HG03432 (cell line): ENCODE measurements at regions not wholly inside any gene's neighbourhood (a gene's known extent, or its start where the extent isn't known, plus 50 kb on each side); places are given as distances from the start of the nearest gene placed in this dataset.
A peak's percentile ranks its signal among the peaks of the same experiment; 100 is the strongest.

Experiments
- ATAC-seq: cut with Tn5 transposase; IDR thresholded peaks from one replicate; pipeline ENCODE4 v1.9.1; 2021; ENCODE audit warnings: mild to moderate bottlenecking, moderate library complexity; ENCODE audit not compliant: unreplicated experiment

DNA sequence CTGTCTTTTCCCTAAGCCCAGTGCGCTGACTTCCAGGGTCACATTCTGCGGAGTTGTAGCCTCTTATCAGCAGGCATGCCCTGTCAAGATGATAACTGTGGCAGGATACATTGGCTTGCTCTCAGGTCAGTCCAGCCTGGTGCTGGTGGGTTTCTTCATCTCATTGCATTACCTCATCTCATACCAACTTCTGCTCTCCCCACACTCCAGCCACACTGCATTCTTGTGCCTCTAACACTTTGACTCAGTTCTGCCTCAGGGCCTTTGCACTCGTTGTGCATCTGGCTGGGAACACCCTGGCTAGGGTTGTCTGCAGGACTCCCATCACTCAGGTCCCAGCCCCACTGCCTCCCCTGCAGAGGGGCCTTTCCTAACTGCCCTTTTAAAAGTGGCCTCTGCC is 110.3 kb upstream of the BACH2 start:
- ATAC-seq = no peak

- no peak for ATAC-seq
Observed at GRCh38 chr6:90406142-90406794, 109.6 kb upstream of the BACH2 start.

DNA sequence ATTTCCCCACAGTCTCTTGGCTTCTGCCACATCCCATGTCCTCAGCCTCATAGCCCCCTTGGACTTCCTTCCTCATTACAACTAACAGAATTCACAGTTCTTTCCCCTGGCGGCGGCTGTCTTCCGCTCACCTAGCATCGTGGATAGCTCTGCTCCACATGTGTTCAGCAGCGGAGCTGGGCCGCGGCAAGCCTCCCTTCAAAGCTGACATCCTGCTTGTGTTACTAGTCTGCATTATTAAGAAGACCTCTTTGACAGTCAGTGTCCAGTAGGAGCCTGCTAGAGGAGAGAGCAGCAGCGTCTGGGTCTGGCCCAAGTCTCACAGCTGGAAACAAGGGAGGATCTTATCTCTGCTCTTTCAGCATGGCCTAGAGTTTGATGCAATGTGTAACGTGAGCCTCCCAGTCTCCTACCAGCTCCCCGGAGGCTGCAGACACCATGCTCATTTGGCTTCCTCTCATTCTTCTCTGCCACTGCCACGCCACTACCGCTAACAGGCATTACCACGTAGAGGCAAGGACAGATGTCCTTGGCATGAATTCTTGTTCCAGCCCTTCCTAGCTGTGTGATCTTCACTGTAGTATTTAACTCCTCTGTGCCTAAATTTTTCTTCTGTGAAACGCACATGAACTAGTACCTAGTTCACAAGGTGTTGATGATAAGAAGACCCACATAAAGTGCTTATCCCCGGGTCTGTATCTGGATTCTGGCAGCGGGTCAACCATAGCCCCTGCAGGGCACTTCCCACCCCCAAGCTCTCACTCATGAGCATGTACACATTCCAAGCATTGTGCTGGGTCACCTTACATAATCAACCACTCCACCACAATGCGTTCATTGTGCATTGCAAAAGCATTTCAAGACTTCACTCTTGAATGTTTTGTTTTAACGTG is 107.1 kb upstream of the BACH2 start:
- ATAC-seq = no peak

- ATAC-seq = no peak
Observed at GRCh38 chr6:90402831-90403192, 106.2 kb upstream of the BACH2 start.

DNA sequence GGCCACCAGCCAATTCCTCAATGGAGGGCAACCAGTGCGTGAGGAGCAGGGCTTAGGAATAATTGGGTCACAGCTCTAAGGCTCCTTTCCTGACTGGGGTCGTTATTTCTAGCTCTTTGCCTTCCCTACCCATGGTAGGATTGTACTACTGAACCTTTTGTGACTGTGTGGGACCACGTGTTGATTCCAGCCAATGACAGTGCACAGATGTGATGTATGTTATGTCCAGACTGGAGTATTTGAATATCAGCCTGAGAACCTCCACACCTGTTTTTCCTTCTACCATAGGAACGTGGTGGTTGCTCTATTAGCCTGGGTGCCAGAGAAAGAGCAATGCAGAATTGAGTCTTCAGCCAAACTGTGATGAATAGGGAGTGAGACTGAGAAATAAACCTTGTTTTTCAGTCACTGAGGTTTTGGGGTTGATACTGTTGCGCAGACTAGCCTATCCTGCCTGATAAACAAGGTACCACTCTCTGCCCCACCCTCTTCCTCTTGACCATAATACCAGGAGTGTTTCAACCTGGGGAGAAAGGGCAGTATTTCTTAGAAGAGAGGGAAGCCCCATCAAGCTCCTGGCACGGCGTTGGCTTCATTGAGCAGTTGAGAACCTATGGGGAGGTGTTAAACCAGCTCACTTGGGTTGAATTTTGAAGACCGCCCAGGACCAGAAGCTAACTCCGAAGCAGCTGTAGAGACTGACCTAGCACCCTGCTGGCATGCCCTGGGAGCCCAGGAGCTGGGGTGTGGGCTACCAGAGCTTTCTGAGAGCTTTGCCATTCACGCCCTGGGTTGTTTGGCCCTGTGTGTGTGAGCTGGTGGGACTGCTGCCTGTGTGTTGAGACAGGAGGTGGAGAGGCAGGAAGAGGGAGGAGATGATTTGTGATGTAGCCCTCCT is 105.5 kb upstream of the BACH2 start:
- ATAC-seq = no peak

DNA sequence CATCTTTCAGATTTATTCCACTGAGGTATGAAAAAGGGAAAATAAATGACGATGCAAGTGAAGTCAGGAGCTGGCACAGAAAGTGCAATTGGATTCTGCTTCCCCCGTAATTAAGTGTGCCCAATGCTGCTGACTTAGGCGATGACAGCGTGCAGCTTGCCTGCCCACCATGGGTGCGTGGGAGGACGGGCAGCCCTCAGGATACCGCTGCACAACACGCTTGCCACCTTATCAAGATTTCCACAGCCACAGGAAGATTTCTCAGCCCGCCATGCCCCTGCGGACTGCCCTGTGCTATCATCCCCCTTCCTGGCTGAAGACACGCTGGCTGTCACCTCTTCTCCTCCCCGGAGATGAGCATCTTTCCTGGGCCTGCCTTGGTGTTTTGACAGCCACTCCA is 103.3 kb upstream of the BACH2 start:
- ATAC-seq = no peak

DNA sequence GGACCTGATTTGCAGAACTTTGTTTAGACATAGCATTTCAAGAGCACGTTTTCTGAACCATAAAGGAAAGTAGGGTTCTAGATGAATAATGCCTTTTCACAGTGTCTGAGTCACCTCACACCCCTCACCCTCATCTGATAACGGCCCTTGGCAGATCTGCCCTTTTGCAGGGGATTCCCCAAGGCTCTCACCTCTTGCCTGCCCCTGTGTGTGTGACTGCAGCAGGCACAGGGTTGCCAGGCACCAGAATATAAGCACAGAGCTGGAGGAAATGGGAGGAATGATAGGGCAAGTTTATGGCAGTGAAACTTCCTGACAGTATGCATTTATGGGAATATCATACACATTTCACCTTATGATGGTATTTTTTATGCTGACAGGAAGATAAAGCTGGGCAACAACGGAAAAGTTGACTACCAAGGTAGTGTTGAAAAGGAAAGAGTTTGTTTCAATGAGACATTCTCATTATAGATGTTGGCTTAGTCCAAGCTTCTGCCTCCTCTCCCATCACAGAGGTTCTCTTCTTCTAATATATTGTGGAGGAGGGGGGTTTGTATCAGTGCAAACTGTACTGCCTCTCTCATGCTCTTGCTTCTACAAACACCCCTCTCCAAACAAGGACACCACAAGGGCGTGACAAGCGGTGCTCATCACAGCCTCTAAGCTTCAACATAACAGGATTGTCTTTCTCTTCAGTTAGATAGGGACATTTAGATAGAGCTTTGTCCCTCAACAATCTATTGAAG is 101.5 kb upstream of the BACH2 start:
- peak; percentile 78 for ATAC-seq

DNA sequence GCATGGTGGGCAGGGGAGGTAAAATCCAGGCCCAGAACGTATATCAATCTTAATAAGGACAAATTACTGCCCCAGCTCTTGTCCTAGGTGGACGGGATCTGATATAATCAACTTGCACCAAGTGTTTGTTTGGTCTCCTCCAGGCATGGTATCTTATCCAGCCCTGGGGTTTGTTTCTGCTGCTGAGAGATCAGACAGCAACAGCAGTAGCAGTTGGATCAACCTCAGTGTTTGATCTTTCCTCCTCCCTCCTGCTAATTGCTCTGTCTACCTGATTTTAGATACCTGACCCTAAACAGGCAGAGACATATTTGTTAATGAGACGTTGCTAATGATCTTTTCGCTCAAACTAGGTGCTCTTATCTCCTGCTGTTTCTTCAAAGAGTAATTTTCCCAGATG is 100.4 kb upstream of the BACH2 start:
- ATAC-seq = no peak

GRCh38 chr6:90393232-90393884 is 96.7 kb upstream of the BACH2 start:
- peak; percentile 54 for ATAC-seq

- no peak for ATAC-seq
Observed at GRCh38 chr6:90390379-90390778, 93.7 kb upstream of the BACH2 start.

GRCh38 chr6:90388395-90388794 is 91.8 kb upstream of the BACH2 start:
- ATAC-seq = no peak

- no peak for ATAC-seq
Observed at GRCh38 chr6:90387826-90388225, 91.2 kb upstream of the BACH2 start.

DNA sequence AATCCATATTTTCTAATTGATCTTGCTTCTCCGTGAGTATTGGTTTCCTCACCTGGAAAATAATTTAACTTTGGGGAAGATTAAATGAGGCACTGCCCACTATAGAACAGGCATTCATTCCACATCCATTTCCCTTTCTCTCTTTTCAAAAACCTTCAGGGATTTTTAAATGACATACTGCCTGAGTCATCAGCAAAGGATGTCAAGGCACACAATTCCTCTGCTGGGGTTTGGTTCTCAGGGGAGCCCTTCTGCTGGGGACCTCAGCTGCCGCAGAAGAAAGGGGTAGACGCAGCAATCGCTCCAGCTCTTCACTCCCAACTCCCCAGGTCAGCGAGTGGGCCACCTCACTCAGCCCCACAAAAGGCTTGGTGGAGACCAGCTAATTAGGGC is 90.7 kb upstream of the BACH2 start:
- ATAC-seq = no peak

DNA sequence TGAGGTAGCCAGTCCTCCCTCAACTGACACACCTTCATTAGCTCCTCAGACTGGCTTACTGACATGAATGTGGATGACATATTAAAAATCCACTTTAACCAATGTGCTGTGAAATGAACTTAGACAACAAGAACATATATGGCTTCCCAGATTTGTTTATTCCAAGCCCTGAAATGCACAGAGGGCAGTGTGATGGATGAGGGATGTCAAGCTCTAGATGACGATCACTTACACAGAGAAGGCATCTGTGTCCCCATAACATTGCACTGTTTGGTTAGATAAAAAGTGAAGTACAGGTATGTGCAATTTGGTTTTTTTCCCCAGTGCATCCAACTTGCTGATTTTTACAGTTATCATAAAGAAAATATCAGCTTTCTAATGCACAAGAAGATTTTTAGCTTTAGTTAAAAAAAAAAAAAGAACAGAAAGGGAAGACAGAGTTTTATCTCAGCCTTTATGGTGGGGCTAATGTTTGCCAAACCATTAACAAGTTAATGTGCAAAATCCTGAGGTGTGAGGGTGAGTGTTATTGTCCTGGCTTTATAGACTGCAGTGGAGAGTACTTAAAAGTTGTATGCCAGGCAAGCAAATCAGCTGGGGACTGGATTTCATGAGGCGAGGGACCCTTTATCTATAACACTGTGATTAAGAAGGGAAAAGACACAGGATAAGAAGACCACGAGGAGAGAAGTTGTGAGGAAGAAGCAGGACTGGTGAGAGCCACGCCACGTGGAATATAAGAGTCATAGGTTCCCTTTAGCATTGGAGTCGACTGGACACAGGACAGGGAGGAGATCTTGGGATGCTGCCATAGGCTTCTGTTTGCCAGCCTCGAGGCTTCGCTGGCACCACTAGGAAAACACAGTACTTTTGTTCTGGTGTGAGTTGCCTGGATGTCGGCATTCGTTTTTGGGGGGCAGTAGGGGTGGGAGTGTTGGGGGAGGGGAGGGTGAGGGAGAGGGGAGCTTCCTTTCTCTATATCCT is 90.0 kb upstream of the BACH2 start:
- ATAC-seq = no peak

GRCh38 chr6:90385759-90386313 is 89.2 kb upstream of the BACH2 start:
- ATAC-seq = no peak

DNA sequence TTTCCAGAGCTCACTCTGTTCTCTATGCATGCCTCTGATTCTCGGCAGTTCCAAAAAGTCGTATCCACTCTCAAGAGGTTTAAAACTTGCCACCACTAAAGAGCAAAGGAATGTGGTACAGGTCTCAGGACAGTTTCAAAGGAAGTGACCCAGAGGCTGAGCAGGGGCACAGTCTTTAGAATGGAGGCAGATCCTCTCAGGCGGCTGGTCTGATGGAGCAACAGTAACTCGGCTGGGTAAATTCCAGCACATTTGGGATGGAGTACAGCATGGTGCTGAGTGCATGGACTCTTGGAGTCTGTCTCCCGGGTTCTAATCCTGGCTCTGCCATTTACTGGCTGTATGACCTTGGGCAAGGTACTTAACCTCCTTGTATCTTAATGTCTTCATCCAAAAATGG is 88.1 kb upstream of the BACH2 start:
- ATAC-seq = no peak

- peak; percentile 69 for ATAC-seq
Observed at GRCh38 chr6:90383196-90383822, 86.7 kb upstream of the BACH2 start.

DNA sequence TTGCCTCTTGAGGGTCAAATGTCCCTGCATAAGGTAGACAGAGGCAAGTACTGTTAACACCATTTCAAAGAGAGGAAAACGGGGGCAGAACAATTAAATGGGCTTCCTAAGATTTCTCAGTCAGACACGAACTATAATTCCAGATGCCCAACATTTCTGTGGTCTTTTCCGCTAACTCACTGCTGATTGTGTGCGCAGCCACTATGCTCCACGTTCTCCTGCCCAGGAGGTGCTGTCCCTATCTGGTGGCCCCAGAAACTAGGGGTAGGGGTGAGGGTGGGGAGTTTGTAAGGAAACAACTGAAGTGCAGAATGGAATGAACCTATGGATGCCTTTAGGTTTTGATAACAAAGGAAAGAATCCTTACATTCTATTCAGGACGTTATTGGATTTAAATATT is 86.1 kb upstream of the BACH2 start:
- no peak for ATAC-seq
